HepG2 (cell line): ENCODE measurements at regions not wholly inside any gene's neighbourhood (a gene's known extent, or its start where the extent isn't known, plus 50 kb on each side); places are given as distances from the start of the nearest gene placed in this dataset.

Experiments used
- ATAC-seq: fragments of 200-7000 bp; cut with Tn5 transposase; 3 replicates; pipeline ENCODE4 v1.9.1; 2020; ENCODE audit warnings: mild to moderate bottlenecking, moderate library complexity
- BruUV-seq: library from RNA; stranded (reverse); fragments of 400-500 nt; replicated peaks from 2 replicates; lab custom pipeline; 2021; lab: Mats Ljungman, UMichigan
- CTCF ChIA-PET: fragments of 300-600 bp; formaldehyde crosslinking; extraction: SDS; loops from one replicate; lab custom pipeline; 2021; ENCODE audit warnings: low total read pairs, inconsistent platforms, low intra/inter-chr PET ratio; lab: Yijun Ruan, JAX
- POLR2A ChIA-PET: fragments of 350-600 bp; sonication (Branson Sonifier 250); formaldehyde crosslinking; loops from one replicate; lab custom pipeline; 2020; ENCODE audit warnings: antibody characterized with exemption, inconsistent platforms; lab: Yijun Ruan, JAX
- DNase-seq: peaks from one replicate; pipeline ENCODE4 v3.0.0-alpha.2; 2015; ENCODE audit warnings: low spot score
- FAIRE-seq: peaks from 3 replicates; lab custom pipeline; 2011; peaks lifted over from hg19 to GRCh38; lab: Jason Lieb, UNC
- H2AFZ ChIP-seq: one replicate; pipeline ENCODE4 v1.6.1; 2011; ENCODE audit warnings: low read length, inconsistent platforms
- H3K27ac ChIP-seq: fragments of 300-600 bp; 3 replicates; pipeline ENCODE4 v1.8.0; 2011; ENCODE audit warnings: mixed run types, mild to moderate bottlenecking, mixed read lengths, low read length, inconsistent platforms; ENCODE audit not compliant: insufficient read depth; ENCODE audit errors: extremely low read length
- H3K27me3 ChIP-seq, 2 experiments: fragments of 200-600 bp in 1 of 2; 2 replicates in 1 of 2; 3 replicates in 1 of 2; pipeline versions ENCODE4 v1.6.0 to v1.8.0; 2011; ENCODE audit warnings: low read length in 2 of 2, mild to moderate bottlenecking in 2 of 2, moderate library complexity in 2 of 2, inconsistent platforms in 1 of 2; ENCODE audit not compliant: insufficient read depth in 2 of 2, control insufficient read depth in 1 of 2
- H3K36me3 ChIP-seq, 2 experiments: fragments of 200-600 bp in 1 of 2; replicated peaks in 1 of 2; 2 replicates in 1 of 2; 3 replicates in 1 of 2; pipeline versions ENCODE4 v1.5.1 to v1.8.0; 2011; ENCODE audit warnings: low read length in 2 of 2, inconsistent platforms in 1 of 2; ENCODE audit not compliant: insufficient read depth in 2 of 2, control insufficient read depth in 1 of 2
- H3K4me1 ChIP-seq: 2 replicates; pipeline ENCODE4 v1.5.1; 2012; ENCODE audit warnings: low read length, inconsistent platforms; ENCODE audit not compliant: insufficient read depth
- H3K4me2 ChIP-seq: 2 replicates; pipeline ENCODE4 v1.6.0; 2011; ENCODE audit warnings: low read depth, low read length, inconsistent platforms
- H3K4me3 ChIP-seq, 3 experiments: fragments of 200-600 bp in 1 of 3; sonication (generic), shearing (Covaris generic) in 1 of 3; replicated peaks in 1 of 3; 2 replicates each; pipeline ENCODE4 v1.5.1; 2011 to 2016; ENCODE audit warnings: low read length in 3 of 3, inconsistent platforms in 2 of 3, low read depth in 2 of 3, mild to moderate bottlenecking in 2 of 3, control low read depth in 1 of 3, mixed read lengths in 1 of 3; ENCODE audit not compliant: insufficient read depth in 1 of 3
- H3K79me2 ChIP-seq: one replicate; pipeline ENCODE4 v1.6.1; 2011; ENCODE audit warnings: low read length, inconsistent platforms; ENCODE audit not compliant: insufficient read depth
- H3K9ac ChIP-seq: 2 replicates; pipeline ENCODE4 v1.6.0; 2011; ENCODE audit warnings: mild to moderate bottlenecking, low read depth, low read length, inconsistent platforms; ENCODE audit not compliant: insufficient read depth
- H3K9me3 ChIP-seq: 2 replicates; pipeline ENCODE4 v1.5.1; 2012; ENCODE audit warnings: mild to moderate bottlenecking, low read length
- H4K20me1 ChIP-seq: 2 replicates; pipeline ENCODE4 v1.6.0; 2011; ENCODE audit warnings: inconsistent platforms, mild to moderate bottlenecking, low read length, moderate library complexity; ENCODE audit not compliant: insufficient read depth
- BCLAF1 ChIP-seq: fragments of 450-650 bp; IDR thresholded peaks from 2 replicates; pipeline ENCODE4 v1.6.1; 2017; ENCODE audit warnings: mild to moderate bottlenecking
- GMEB1 ChIP-seq: sonication (generic); formaldehyde crosslinking; IDR thresholded peaks from 2 replicates; pipeline ENCODE4 v1.5.1; 2020; ENCODE audit warnings: missing genetic modification reagents, mild to moderate bottlenecking, borderline replicate concordance
- MYC ChIP-seq: sonication (generic); formaldehyde crosslinking; IDR thresholded peaks from 2 replicates; pipeline ENCODE4 v1.9.0; 2021; ENCODE audit warnings: missing genetic modification reagents, borderline replicate concordance
- MYNN ChIP-seq: sonication (generic); formaldehyde crosslinking; IDR thresholded peaks from 2 replicates; pipeline ENCODE4 v1.4.0; 2020; ENCODE audit warnings: mild to moderate bottlenecking, low read depth, missing genetic modification reagents
- NCOR1 ChIP-seq: fragments of 200-600 bp; sonication (generic); IDR thresholded peaks from 2 replicates; pipeline ENCODE4 v1.7.0; 2017; ENCODE audit warnings: antibody characterized with exemption, low read length, borderline replicate concordance
- SP2 ChIP-seq: sonication (generic); formaldehyde crosslinking; IDR thresholded peaks from 2 replicates; pipeline ENCODE4 v1.5.1; 2020; ENCODE audit warnings: mild to moderate bottlenecking, missing genetic modification reagents
- SYNCRIP ChIP-seq: fragments of 200-400 bp; formaldehyde crosslinking; IDR thresholded peaks from 2 replicates; pipeline ENCODE4 v1.6.1; 2018; ENCODE audit warnings: mild to moderate bottlenecking, low read depth, low read length; ENCODE audit not compliant: insufficient read depth
- ZNF20 ChIP-seq: sonication (generic); formaldehyde crosslinking; IDR thresholded peaks from 2 replicates; pipeline ENCODE4 v1.4.0; 2020; ENCODE audit warnings: mild to moderate bottlenecking, moderate library complexity, missing genetic modification reagents
- ZNF672 ChIP-seq: sonication (generic); formaldehyde crosslinking; IDR thresholded peaks from 2 replicates; pipeline ENCODE4 v1.8.1; 2022; ENCODE audit warnings: missing genetic modification reagents
- WGBS: methylation state at CpG from one replicate; pipeline ENCODE4 v1.1.6; 2017; ENCODE audit warnings: low lambda C conversion rate; 5-methylcytosine and 5-hydroxymethylcytosine counted together
- in situ Hi-C: cut with HindIII; loops from 2 replicates; pipeline ENCODE4 v1.10.0; 2017; ENCODE audit warnings: low pct_unique_long_range_greater_than_20kb; ENCODE audit not compliant: extremely low pct_ligation_motif_present
- intact Hi-C: fragments of 100-400 bp; cut with micrococcal nuclease; formaldehyde crosslinking; loops from one replicate; pipeline ENCODE4 v1.10.0; 2022; ENCODE audit not compliant: unreplicated experiment
- TF ChIP-seq, protein P1 (sequence below): sonication (generic); formaldehyde crosslinking; IDR thresholded peaks from 2 replicates; pipeline ENCODE4 v1.8.0; 2022; ENCODE audit warnings: missing genetic modification reagents, mild to moderate bottlenecking, borderline replicate concordance
- TF ChIP-seq, protein P2 (sequence below): IDR thresholded peaks from 2 replicates; pipeline ENCODE4 v1.6.1; 2016; ENCODE audit warnings: low read depth, borderline replicate concordance
- TF ChIP-seq, protein P3 (sequence below): sonication (generic); formaldehyde crosslinking; IDR thresholded peaks from 2 replicates; pipeline ENCODE4 v1.5.1; 2020; ENCODE audit warnings: mild to moderate bottlenecking, missing genetic modification reagents, moderate library complexity
- TF ChIP-seq, protein P4 (sequence below): sonication (generic); formaldehyde crosslinking; conservative IDR thresholded peaks from 2 replicates; pipeline ENCODE4 v1.8.0; 2022; ENCODE audit warnings: missing genetic modification reagents

DNA sequence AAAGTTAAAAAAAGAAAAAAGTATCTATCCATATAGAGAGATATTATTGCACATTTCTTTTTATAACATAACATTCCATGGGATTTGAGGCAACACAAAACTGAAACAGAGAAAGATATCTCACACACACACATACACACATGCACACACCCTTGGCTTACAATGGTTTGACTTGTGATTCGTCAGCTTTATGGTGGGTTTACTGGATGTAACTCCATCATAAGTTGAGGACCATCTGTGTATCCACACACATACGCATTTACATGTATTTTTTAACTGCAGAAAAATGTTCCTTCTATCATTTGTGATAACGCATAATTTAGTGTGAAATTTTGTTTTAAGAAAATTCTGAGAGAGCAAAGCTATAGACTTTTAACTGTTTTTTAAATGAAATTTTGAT, 74.2 kb upstream of the CDCA7L start:
- TF ChIP-seq NCOR1 (no peak), GMEB1 (no peak), MYNN (no peak), BCLAF1 (no peak), MYC (CRISPR knock-in tag) (no peak), ZNF20 (CRISPR knock-in tag) (no peak), SYNCRIP (no peak), ZNF672 (CRISPR knock-in tag) (no peak), SP2 (CRISPR knock-in tag) (no peak)
- TF ChIP-seq, protein P1, sequence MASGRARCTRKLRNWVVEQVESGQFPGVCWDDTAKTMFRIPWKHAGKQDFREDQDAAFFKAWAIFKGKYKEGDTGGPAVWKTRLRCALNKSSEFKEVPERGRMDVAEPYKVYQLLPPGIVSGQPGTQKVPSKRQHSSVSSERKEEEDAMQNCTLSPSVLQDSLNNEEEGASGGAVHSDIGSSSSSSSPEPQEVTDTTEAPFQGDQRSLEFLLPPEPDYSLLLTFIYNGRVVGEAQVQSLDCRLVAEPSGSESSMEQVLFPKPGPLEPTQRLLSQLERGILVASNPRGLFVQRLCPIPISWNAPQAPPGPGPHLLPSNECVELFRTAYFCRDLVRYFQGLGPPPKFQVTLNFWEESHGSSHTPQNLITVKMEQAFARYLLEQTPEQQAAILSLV = no peak
- TF ChIP-seq, protein P2, sequence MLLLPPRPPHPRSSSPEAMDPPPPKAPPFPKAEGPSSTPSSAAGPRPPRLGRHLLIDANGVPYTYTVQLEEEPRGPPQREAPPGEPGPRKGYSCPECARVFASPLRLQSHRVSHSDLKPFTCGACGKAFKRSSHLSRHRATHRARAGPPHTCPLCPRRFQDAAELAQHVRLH (CRISPR knock-in tag) = no peak
- TF ChIP-seq, protein P3, sequence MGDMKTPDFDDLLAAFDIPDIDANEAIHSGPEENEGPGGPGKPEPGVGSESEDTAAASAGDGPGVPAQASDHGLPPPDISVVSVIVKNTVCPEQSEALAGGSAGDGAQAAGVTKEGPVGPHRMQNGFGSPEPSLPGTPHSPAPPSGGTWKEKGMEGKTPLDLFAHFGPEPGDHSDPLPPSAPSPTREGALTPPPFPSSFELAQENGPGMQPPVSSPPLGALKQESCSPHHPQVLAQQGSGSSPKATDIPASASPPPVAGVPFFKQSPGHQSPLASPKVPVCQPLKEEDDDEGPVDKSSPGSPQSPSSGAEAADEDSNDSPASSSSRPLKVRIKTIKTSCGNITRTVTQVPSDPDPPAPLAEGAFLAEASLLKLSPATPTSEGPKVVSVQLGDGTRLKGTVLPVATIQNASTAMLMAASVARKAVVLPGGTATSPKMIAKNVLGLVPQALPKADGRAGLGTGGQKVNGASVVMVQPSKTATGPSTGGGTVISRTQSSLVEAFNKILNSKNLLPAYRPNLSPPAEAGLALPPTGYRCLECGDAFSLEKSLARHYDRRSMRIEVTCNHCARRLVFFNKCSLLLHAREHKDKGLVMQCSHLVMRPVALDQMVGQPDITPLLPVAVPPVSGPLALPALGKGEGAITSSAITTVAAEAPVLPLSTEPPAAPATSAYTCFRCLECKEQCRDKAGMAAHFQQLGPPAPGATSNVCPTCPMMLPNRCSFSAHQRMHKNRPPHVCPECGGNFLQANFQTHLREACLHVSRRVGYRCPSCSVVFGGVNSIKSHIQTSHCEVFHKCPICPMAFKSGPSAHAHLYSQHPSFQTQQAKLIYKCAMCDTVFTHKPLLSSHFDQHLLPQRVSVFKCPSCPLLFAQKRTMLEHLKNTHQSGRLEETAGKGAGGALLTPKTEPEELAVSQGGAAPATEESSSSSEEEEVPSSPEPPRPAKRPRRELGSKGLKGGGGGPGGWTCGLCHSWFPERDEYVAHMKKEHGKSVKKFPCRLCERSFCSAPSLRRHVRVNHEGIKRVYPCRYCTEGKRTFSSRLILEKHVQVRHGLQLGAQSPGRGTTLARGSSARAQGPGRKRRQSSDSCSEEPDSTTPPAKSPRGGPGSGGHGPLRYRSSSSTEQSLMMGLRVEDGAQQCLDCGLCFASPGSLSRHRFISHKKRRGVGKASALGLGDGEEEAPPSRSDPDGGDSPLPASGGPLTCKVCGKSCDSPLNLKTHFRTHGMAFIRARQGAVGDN = no peak
- TF ChIP-seq, protein P4, sequence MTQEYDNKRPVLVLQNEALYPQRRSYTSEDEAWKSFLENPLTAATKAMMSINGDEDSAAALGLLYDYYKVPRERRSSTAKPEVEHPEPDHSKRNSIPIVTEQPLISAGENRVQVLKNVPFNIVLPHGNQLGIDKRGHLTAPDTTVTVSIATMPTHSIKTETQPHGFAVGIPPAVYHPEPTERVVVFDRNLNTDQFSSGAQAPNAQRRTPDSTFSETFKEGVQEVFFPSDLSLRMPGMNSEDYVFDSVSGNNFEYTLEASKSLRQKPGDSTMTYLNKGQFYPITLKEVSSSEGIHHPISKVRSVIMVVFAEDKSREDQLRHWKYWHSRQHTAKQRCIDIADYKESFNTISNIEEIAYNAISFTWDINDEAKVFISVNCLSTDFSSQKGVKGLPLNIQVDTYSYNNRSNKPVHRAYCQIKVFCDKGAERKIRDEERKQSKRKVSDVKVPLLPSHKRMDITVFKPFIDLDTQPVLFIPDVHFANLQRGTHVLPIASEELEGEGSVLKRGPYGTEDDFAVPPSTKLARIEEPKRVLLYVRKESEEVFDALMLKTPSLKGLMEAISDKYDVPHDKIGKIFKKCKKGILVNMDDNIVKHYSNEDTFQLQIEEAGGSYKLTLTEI (CRISPR knock-in tag) = no peak
- TF ChIP-seq, all 625 proteins: peak for 0
- ChIA-PET CTCF (no interaction called here), POLR2A (no interaction called here)
- no peak overlapping the region for H3K9ac ChIP-seq
- H3K9me3 ChIP-seq = no peaks in the 10 kb centered on the region
- FAIRE-seq (no peak), DNase-seq (no peak), ATAC-seq (no peak)
- peaks cover 1 to 7% of the 10 kb centered on the region in 2 experiments; a peak in 2 of 5 replicates for H3K27me3 ChIP-seq
- no peaks in the 10 kb centered on the region for H3K4me1 ChIP-seq
- H3K79me2 ChIP-seq = no peaks in the 10 kb centered on the region
- intact Hi-C loops (no loop called here), in situ Hi-C loops (no loop called here)
- H2AFZ ChIP-seq = no peak overlapping the region
- H3K4me2 ChIP-seq = no peak overlapping the region
- BruUV-seq = no TSS peak
- no peaks in the 10 kb centered on the region for H4K20me1 ChIP-seq
- no peak overlapping the region for H3K27ac ChIP-seq
- 2% methylated on average over 3 of the region's 3 CpGs for WGBS
- H3K4me3 ChIP-seq = no peak overlapping the region
- no peaks in the 10 kb centered on the region for H3K36me3 ChIP-seq
